Osteoblast (primary cell): ENCODE measurements at regions not wholly inside any gene's neighbourhood (a gene's known extent, or its start where the extent isn't known, plus 50 kb on each side); places are given as distances from the start of the nearest gene placed in this dataset.

Experiments
- DNase-seq: peaks from one replicate; pipeline ENCODE4 v3.0.0; 2011; ENCODE audit warnings: low spot score, mixed read lengths; ENCODE audit not compliant: insufficient read length; ENCODE audit errors: missing footprints
- H2AFZ ChIP-seq: 2 replicates; pipeline ENCODE4 v1.6.0; 2011; ENCODE audit warnings: mild to moderate bottlenecking, low read length
- H3K27ac ChIP-seq: 2 replicates; pipeline ENCODE4 v1.5.1; 2011; ENCODE audit warnings: mild to moderate bottlenecking, low read depth, low read length, moderate library complexity
- H3K27me3 ChIP-seq: 2 replicates; pipeline ENCODE4 v1.6.0; 2012; ENCODE audit warnings: mild to moderate bottlenecking, control low read depth, inconsistent platforms, low read length, moderate library complexity; ENCODE audit not compliant: insufficient read depth
- H3K36me3 ChIP-seq: 2 replicates; pipeline ENCODE4 v1.5.1; 2011; ENCODE audit warnings: mild to moderate bottlenecking, low read length, control low read depth, moderate library complexity; ENCODE audit not compliant: insufficient read depth
- H3K4me1 ChIP-seq: 2 replicates; pipeline ENCODE4 v1.5.1; 2011; ENCODE audit warnings: mild to moderate bottlenecking, low read length, control low read depth, moderate library complexity; ENCODE audit not compliant: insufficient read depth
- H3K4me2 ChIP-seq: 2 replicates; pipeline ENCODE4 v1.6.0; 2011; ENCODE audit warnings: mild to moderate bottlenecking, low read length; ENCODE audit not compliant: insufficient read depth
- H3K4me3 ChIP-seq: fragments of 200-600 bp; sonication (generic); 3 replicates; pipeline ENCODE4 v1.5.1; 2012; ENCODE audit warnings: mild to moderate bottlenecking, low read length, inconsistent platforms; ENCODE audit not compliant: insufficient read depth
- H3K79me2 ChIP-seq: 2 replicates; pipeline ENCODE4 v1.6.0; 2012; ENCODE audit warnings: mild to moderate bottlenecking, low read length, control low read depth, inconsistent platforms; ENCODE audit not compliant: insufficient read depth
- H3K9me3 ChIP-seq: 2 replicates; pipeline ENCODE4 v1.5.1; 2011; ENCODE audit warnings: low read depth, low read length, control low read depth
- H4K20me1 ChIP-seq: 2 replicates; pipeline ENCODE4 v1.6.0; 2012; ENCODE audit warnings: mild to moderate bottlenecking, low read length, control low read depth; ENCODE audit not compliant: insufficient read depth
- TF ChIP-seq, protein P1 (sequence below): IDR thresholded peaks from 2 replicates; pipeline ENCODE4 v1.5.1; 2011; ENCODE audit warnings: mild to moderate bottlenecking, low read depth, low read length, moderate library complexity; ENCODE audit errors: extremely low read depth

DNA sequence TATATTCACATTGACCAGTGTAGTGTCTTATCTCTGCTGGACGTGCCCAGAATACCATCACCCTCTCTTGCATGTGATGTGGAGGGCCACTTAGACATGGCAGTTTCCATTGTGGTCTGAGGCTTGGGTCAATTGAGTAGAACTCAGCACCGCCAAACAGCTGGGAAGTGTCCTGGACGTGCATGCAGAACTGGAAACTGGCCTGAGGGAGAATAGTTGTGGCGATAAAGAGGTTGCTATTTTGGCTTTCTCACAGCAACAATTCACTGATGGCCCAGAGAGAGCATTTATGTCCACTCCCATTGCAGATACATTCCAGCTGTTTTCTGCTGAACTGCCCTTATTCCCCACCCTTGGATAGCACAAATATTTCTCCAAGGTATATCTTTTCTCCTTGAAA, 210.1 kb upstream of the DAAM1 start:
- Histone ChIP-seq H2AFZ (no peak overlapping the region), H3K27me3 (no peaks in the 10 kb centered on the region), H3K36me3 (no peaks in the 10 kb centered on the region), H3K9me3 (no peaks in the 10 kb centered on the region), H3K4me3 (no peak overlapping the region), H3K27ac (no peak overlapping the region), H3K4me1 (no peaks in the 10 kb centered on the region), H3K79me2 (no peaks in the 10 kb centered on the region), H4K20me1 (no peaks in the 10 kb centered on the region), H3K4me2 (no peak overlapping the region)
- TF ChIP-seq, protein P1, sequence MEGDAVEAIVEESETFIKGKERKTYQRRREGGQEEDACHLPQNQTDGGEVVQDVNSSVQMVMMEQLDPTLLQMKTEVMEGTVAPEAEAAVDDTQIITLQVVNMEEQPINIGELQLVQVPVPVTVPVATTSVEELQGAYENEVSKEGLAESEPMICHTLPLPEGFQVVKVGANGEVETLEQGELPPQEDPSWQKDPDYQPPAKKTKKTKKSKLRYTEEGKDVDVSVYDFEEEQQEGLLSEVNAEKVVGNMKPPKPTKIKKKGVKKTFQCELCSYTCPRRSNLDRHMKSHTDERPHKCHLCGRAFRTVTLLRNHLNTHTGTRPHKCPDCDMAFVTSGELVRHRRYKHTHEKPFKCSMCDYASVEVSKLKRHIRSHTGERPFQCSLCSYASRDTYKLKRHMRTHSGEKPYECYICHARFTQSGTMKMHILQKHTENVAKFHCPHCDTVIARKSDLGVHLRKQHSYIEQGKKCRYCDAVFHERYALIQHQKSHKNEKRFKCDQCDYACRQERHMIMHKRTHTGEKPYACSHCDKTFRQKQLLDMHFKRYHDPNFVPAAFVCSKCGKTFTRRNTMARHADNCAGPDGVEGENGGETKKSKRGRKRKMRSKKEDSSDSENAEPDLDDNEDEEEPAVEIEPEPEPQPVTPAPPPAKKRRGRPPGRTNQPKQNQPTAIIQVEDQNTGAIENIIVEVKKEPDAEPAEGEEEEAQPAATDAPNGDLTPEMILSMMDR, result no peak
- no peak for DNase-seq

DNA sequence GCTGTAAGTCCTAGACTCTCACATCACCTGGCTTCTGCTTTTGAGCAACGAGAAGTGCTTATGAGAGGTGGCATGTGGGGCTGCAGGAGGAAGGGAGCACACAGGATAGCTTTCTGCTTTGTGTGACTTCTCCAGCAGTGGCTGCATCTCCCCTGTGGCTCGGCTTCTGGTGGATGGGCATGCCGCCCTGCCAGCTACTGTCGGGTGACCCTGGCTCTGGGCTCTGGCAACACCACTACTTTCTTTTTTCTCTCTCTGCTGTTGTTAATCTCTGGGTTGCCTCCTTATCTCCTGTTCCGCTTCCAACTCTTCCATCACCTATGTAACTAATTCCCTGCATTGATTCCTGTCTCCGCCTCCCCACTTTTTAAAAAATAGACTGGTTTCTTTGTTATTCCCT, 209.1 kb upstream of the DAAM1 start:
- Histone ChIP-seq H3K27ac (no peak overlapping the region), H3K27me3 (no peaks in the 10 kb centered on the region), H3K4me1 (no peaks in the 10 kb centered on the region), H2AFZ (no peak overlapping the region), H3K4me2 (no peak overlapping the region), H4K20me1 (no peaks in the 10 kb centered on the region), H3K4me3 (no peak overlapping the region), H3K9me3 (no peaks in the 10 kb centered on the region), H3K79me2 (no peaks in the 10 kb centered on the region), H3K36me3 (no peaks in the 10 kb centered on the region)
- no peak for DNase-seq
- TF ChIP-seq, protein P1, result no peak

DNA sequence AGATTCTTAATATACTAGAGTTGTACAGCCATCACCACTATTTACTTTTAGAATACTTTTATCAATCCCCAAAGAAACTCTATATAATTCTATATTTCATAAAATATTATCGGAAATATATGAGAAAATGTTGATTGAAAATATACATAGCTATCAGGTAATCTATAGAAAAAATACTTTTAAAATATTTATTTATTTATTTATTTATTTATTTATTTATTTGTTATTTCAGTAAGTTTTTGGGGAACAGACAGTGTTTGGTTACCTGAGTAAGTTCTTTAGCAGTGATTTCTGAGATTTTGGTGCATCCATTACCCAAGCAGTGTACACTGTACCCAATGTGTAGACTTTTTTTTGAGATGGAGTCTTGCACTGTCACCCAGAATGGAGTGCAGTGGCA, 206.6 kb upstream of the DAAM1 start:
- H3K79me2 ChIP-seq, result no peaks in the 10 kb centered on the region
- H3K9me3 ChIP-seq, result no peaks in the 10 kb centered on the region
- no peak for DNase-seq
- no peak overlapping the region for H2AFZ ChIP-seq
- no peak overlapping the region for H3K4me2 ChIP-seq
- no peaks in the 10 kb centered on the region for H4K20me1 ChIP-seq
- no peaks in the 10 kb centered on the region for H3K36me3 ChIP-seq
- H3K27me3 ChIP-seq, result no peaks in the 10 kb centered on the region
- no peak overlapping the region for H3K4me3 ChIP-seq
- TF ChIP-seq, protein P1, result no peak
- H3K4me1 ChIP-seq, result no peaks in the 10 kb centered on the region
- no peak overlapping the region for H3K27ac ChIP-seq

DNA sequence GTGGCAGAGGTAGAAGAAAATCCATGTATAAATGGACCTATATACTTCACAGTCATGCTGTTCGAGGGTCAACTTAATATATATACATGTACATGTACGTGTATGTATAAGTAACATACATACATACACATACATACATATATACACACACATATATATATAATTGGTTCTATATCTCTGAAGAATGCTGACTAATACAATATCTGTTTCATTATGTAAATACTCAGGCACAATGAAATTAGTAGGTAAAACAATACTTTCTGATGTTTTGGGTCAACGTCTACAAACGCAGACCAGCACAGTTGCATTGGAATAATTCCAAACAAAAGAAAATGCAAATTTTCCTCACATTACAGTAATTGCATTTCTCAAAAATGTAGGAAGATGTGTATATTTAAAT, 202.7 kb upstream of the DAAM1 start:
- Histone ChIP-seq H3K27ac (no peak overlapping the region), H2AFZ (no peak overlapping the region), H3K4me1 (no peaks in the 10 kb centered on the region), H3K79me2 (no peaks in the 10 kb centered on the region), H3K4me2 (no peak overlapping the region), H3K4me3 (no peak overlapping the region), H3K27me3 (no peaks in the 10 kb centered on the region), H3K36me3 (no peaks in the 10 kb centered on the region), H4K20me1 (no peaks in the 10 kb centered on the region), H3K9me3 (no peaks in the 10 kb centered on the region)
- DNase-seq, result no peak
- TF ChIP-seq, protein P1, result no peak
